HG02798 (cell line): ENCODE measurements at regions not wholly inside any gene's neighbourhood (a gene's known extent, or its start where the extent isn't known, plus 50 kb on each side); places are given as distances from the start of the nearest gene placed in this dataset.

Experiments
- ATAC-seq: cut with Tn5 transposase; IDR thresholded peaks from one replicate; pipeline ENCODE4 v1.9.1; 2021; ENCODE audit warnings: mild to moderate bottlenecking; ENCODE audit not compliant: unreplicated experiment, poor library complexity

GRCh38 chr17:70230850-70231640 is 61.7 kb downstream of the KCNJ2 start:
- ATAC-seq: no peak

GRCh38 chr17:70232466-70232865 is 63.1 kb downstream of the KCNJ2 start:
- no peak for ATAC-seq

GRCh38 chr17:70235252-70235651 is 65.9 kb downstream of the KCNJ2 start:
- ATAC-seq: no peak

- no peak for ATAC-seq
These were observed 68.9 kb downstream of the KCNJ2 start for GRCh38 chr17:70238228-70238627.

GRCh38 chr17:70238646-70239045 is 69.3 kb downstream of the KCNJ2 start:
- no peak for ATAC-seq

- ATAC-seq: no peak
These were observed 70.1 kb downstream of the KCNJ2 start for GRCh38 chr17:70239391-70239826.

- ATAC-seq: no peak
These were observed 71.7 kb downstream of the KCNJ2 start for GRCh38 chr17:70241071-70241470.

- no peak for ATAC-seq
These were observed 73.6 kb downstream of the KCNJ2 start for GRCh38 chr17:70242781-70243437.

- ATAC-seq: no peak
These were observed 82.4 kb downstream of the KCNJ2 start for GRCh38 chr17:70251706-70252105.

GRCh38 chr17:70254735-70255460 is 85.6 kb downstream of the KCNJ2 start:
- no peak for ATAC-seq

GRCh38 chr17:70256751-70257150 is 87.4 kb downstream of the KCNJ2 start:
- ATAC-seq: no peak

GRCh38 chr17:70258465-70258864 is 89.1 kb downstream of the KCNJ2 start:
- no peak for ATAC-seq

GRCh38 chr17:70259400-70259799 is 90.1 kb downstream of the KCNJ2 start:
- ATAC-seq: no peak

GRCh38 chr17:70261170-70261569 is 91.8 kb downstream of the KCNJ2 start:
- ATAC-seq: no peak

GRCh38 chr17:70265471-70265870 is 96.1 kb downstream of the KCNJ2 start:
- no peak for ATAC-seq

GRCh38 chr17:70266394-70266793 is 97.1 kb downstream of the KCNJ2 start:
- ATAC-seq: no peak

- no peak for ATAC-seq
These were observed 99.1 kb downstream of the KCNJ2 start for GRCh38 chr17:70268383-70268782.

- ATAC-seq: no peak
These were observed 101.2 kb downstream of the KCNJ2 start for GRCh38 chr17:70270554-70270953.

GRCh38 chr17:70271200-70271599 is 101.9 kb downstream of the KCNJ2 start:
- ATAC-seq: no peak

GRCh38 chr17:70271672-70272071 is 102.3 kb downstream of the KCNJ2 start:
- no peak for ATAC-seq

GRCh38 chr17:70274255-70274654 is 104.9 kb downstream of the KCNJ2 start:
- ATAC-seq: no peak
